Neural cell (in vitro differentiated cells): ENCODE measurements at regions not wholly inside any gene's neighbourhood (a gene's known extent, or its start where the extent isn't known, plus 50 kb on each side); places are given as distances from the start of the nearest gene placed in this dataset.
"Not testable (repeated sequence)": the region's sequence is repeated elsewhere in the genome, so short reads cannot be mapped to it uniquely, and the experiment has no call there.

ENCODE experiments used
- H2AFZ ChIP-seq: fragments of 200-600, 300-800 bp; sonication (generic), shearing (Covaris generic); 2 replicates; pipeline ENCODE4 v1.6.0; 2014; ENCODE audit warnings: low read depth, mild to moderate bottlenecking, antibody characterized with exemption, low read length, moderate library complexity
- H3F3A ChIP-seq: fragments of 200-600 bp; shearing (Covaris generic); 2 replicates; pipeline ENCODE4 v1.6.1; 2016; ENCODE audit warnings: mild to moderate bottlenecking, moderate library complexity, mixed read lengths, antibody characterized with exemption, low read length; ENCODE audit not compliant: insufficient read depth, poor library complexity, severe bottlenecking
- H3K27ac ChIP-seq: fragments of 200-600, 300-800 bp; sonication (generic), shearing (Covaris generic); 2 replicates; pipeline ENCODE4 v1.5.1; 2014; ENCODE audit warnings: mild to moderate bottlenecking, low read length, moderate library complexity
- H3K27me3 ChIP-seq: fragments of 300-800, 200-600 bp; sonication (generic), shearing (Covaris generic); 2 replicates; pipeline ENCODE4 v1.6.0; 2014; ENCODE audit warnings: mild to moderate bottlenecking, low read depth, low read length, moderate library complexity; ENCODE audit not compliant: insufficient read depth
- H3K36me3 ChIP-seq: fragments of 300-800, 200-600 bp; sonication (generic), shearing (Covaris generic); 2 replicates; pipeline ENCODE4 v1.5.1; 2014; ENCODE audit warnings: mild to moderate bottlenecking, antibody characterized with exemption, low read length, moderate library complexity; ENCODE audit not compliant: insufficient read depth
- H3K4me2 ChIP-seq: fragments of 300-800, 200-600 bp; sonication (generic), shearing (Covaris generic); 2 replicates; pipeline ENCODE4 v1.6.0; 2014; ENCODE audit warnings: mild to moderate bottlenecking, low read length
- H3K4me3 ChIP-seq: fragments of 300-800, 200-600 bp; sonication (generic), shearing (Covaris generic); 2 replicates; pipeline ENCODE4 v1.5.1; 2014; ENCODE audit warnings: mild to moderate bottlenecking, low read length, moderate library complexity
- H3K79me2 ChIP-seq: fragments of 200-600 bp; shearing (Covaris generic); replicated peaks from 2 replicates; pipeline ENCODE4 v1.6.0; 2014; ENCODE audit warnings: mild to moderate bottlenecking, low read length, moderate library complexity; ENCODE audit not compliant: insufficient read depth
- H3K9ac ChIP-seq: fragments of 300-800, 200-600 bp; sonication (generic), shearing (Covaris generic); 2 replicates; pipeline ENCODE4 v1.6.1; 2016; ENCODE audit warnings: mild to moderate bottlenecking, low read length, mixed read lengths
- H3K9me2 ChIP-seq: fragments of 200-600 bp; shearing (Covaris generic); 2 replicates; pipeline ENCODE4 v1.6.1; 2016; ENCODE audit warnings: mild to moderate bottlenecking, low read length, mixed read lengths; ENCODE audit not compliant: insufficient read depth
- H3K9me3 ChIP-seq: fragments of 200-600, 300-800 bp; sonication (generic), shearing (Covaris generic); 2 replicates; pipeline ENCODE4 v1.6.1; 2016; ENCODE audit warnings: mild to moderate bottlenecking, mixed run types, low read length, moderate library complexity, mixed read lengths
- H4K20me1 ChIP-seq: fragments of 200-600 bp; shearing (Covaris generic); 2 replicates; pipeline ENCODE4 v1.6.1; 2016; ENCODE audit warnings: mild to moderate bottlenecking, mixed run types; ENCODE audit not compliant: insufficient read depth
- CTCF ChIP-seq: fragments of 450-650 bp; IDR thresholded peaks from 2 replicates; pipeline ENCODE4 v1.5.1; 2014; ENCODE audit warnings: antibody characterized with exemption, mild to moderate bottlenecking, moderate library complexity; ENCODE audit not compliant: poor library complexity, severe bottlenecking
- EP300 ChIP-seq: fragments of 450-650 bp; conservative IDR thresholded peaks from 2 replicates; pipeline ENCODE4 v1.6.1; 2014; ENCODE audit warnings: antibody characterized with exemption, mild to moderate bottlenecking, moderate library complexity; ENCODE audit not compliant: poor library complexity, severe bottlenecking
- EZH2 ChIP-seq: fragments of 200-600, 300-800 bp; shearing (Covaris generic), sonication (generic); IDR thresholded peaks from 2 replicates; pipeline ENCODE4 v1.6.1; 2014; ENCODE audit warnings: antibody characterized with exemption, low read length, borderline replicate concordance, mild to moderate bottlenecking; ENCODE audit not compliant: insufficient read depth, poor library complexity, severe bottlenecking
- MXI1 ChIP-seq: fragments of 450-650 bp; conservative IDR thresholded peaks from 2 replicates; pipeline ENCODE4 v1.6.1; 2014; ENCODE audit warnings: antibody characterized with exemption, mild to moderate bottlenecking; ENCODE audit not compliant: poor library complexity, severe bottlenecking
- POLR2AphosphoS5 ChIP-seq: IDR thresholded peaks from 2 replicates; pipeline ENCODE4 v1.6.1; 2012
- RAD21 ChIP-seq: fragments of 450-650 bp; conservative IDR thresholded peaks from 2 replicates; pipeline ENCODE4 v1.6.1; 2014; ENCODE audit warnings: antibody characterized with exemption, mild to moderate bottlenecking, moderate library complexity
- SMC3 ChIP-seq: fragments of 450-650 bp; conservative IDR thresholded peaks from 2 replicates; pipeline ENCODE4 v1.6.1; 2014; ENCODE audit warnings: antibody characterized with exemption, mild to moderate bottlenecking, moderate library complexity; ENCODE audit not compliant: poor library complexity
- TAF1 ChIP-seq: IDR thresholded peaks from 2 replicates; pipeline ENCODE4 v1.6.1; 2012; ENCODE audit warnings: low read depth
- TF ChIP-seq, protein P1 (sequence below): IDR thresholded peaks from 2 replicates; pipeline ENCODE4 v1.6.1; 2012; ENCODE audit warnings: borderline replicate concordance

- TF ChIP-seq, protein P1, sequence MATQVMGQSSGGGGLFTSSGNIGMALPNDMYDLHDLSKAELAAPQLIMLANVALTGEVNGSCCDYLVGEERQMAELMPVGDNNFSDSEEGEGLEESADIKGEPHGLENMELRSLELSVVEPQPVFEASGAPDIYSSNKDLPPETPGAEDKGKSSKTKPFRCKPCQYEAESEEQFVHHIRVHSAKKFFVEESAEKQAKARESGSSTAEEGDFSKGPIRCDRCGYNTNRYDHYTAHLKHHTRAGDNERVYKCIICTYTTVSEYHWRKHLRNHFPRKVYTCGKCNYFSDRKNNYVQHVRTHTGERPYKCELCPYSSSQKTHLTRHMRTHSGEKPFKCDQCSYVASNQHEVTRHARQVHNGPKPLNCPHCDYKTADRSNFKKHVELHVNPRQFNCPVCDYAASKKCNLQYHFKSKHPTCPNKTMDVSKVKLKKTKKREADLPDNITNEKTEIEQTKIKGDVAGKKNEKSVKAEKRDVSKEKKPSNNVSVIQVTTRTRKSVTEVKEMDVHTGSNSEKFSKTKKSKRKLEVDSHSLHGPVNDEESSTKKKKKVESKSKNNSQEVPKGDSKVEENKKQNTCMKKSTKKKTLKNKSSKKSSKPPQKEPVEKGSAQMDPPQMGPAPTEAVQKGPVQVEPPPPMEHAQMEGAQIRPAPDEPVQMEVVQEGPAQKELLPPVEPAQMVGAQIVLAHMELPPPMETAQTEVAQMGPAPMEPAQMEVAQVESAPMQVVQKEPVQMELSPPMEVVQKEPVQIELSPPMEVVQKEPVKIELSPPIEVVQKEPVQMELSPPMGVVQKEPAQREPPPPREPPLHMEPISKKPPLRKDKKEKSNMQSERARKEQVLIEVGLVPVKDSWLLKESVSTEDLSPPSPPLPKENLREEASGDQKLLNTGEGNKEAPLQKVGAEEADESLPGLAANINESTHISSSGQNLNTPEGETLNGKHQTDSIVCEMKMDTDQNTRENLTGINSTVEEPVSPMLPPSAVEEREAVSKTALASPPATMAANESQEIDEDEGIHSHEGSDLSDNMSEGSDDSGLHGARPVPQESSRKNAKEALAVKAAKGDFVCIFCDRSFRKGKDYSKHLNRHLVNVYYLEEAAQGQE = no peak
- TF ChIP-seq CTCF (no peak), EP300 (no peak), MXI1 (no peak), RAD21 (no peak), TAF1 (no peak), EZH2 (no peak), SMC3 (no peak), POLR2AphosphoS5 (no peak)
- H3K27me3 ChIP-seq = no peaks in the 10 kb centered on the region
- H3K4me3 ChIP-seq = no peak overlapping the region
- H4K20me1 ChIP-seq = no peaks in the 10 kb centered on the region
- H3K4me2 ChIP-seq = no peak overlapping the region
- no peak overlapping the region for H2AFZ ChIP-seq
- H3K9me2 ChIP-seq = no peaks in the 10 kb centered on the region
- H3K79me2 ChIP-seq = no peaks in the 10 kb centered on the region
- no peak overlapping the region for H3K9ac ChIP-seq
- no peaks in the 10 kb centered on the region for H3K36me3 ChIP-seq
- no peak overlapping the region for H3K27ac ChIP-seq
- H3K9me3 ChIP-seq = peaks cover 10% of the 10 kb centered on the region
- H3F3A ChIP-seq = no peaks in the 10 kb centered on the region
Measured at GRCh38 chrX:1060562-1060960, 151.9 kb downstream of the CRLF2 start.

DNA sequence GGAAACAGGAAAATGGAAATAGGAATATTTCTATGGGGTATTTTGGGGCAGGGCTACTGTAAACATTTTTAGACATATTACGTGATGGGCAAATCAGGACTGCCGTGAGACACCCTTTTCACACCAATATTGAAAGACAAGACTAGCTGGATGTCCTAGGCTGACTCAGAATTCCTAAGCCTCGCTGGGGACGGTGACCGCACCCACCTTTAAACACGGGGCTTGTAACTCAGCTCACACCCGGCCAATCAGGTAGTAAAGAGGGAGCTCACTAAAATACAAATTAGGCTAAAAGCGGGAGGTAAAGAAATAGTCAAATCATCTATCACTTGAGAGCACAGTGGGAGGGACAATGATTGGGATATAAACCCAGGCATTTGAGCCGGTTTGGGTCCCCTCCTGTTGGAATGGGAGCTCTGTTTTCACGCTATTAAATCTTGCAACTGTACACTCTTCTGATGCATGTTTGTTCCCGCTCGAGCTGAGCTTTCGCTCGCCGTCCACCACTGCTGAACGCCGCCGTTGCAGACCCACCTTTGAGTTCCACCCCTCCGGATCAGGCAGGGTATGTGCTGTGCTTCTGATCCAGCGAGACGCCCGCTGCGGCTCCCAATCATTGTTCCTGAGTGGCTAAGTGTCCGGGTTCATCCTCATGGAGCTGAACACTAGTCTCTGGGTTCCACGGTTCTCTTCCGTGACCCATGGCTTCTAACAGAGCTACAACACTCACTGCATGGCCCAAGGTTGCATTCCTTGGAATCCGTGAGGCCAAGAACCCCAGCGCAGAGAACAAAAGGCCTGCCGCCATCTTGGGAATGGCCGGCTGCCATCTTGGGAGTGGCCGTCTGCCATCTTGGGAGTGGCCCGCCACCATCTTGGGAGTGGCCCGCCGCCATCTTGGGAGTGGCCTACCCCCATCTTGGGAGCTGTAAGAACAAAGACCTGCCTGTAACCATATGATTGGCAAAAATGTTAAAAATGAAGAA, 152.6 kb downstream of the CRLF2 start:
- Histone ChIP-seq H3F3A (no peaks in the 10 kb centered on the region), H3K27me3 (no peaks in the 10 kb centered on the region), H3K4me2 (no peak overlapping the region), H3K27ac (no peak overlapping the region), H3K9me2 (no peaks in the 10 kb centered on the region), H3K9ac (no peak overlapping the region), H3K36me3 (no peaks in the 10 kb centered on the region), H3K79me2 (no peaks in the 10 kb centered on the region), H2AFZ (no peak overlapping the region), H3K9me3 (peaks cover 10% of the 10 kb centered on the region), H3K4me3 (no peak overlapping the region), H4K20me1 (no peaks in the 10 kb centered on the region)
- no peak for TF ChIP-seq MXI1
- TF ChIP-seq POLR2AphosphoS5 = no peak
- TF ChIP-seq SMC3 = no peak
- no peak for TF ChIP-seq TAF1
- TF ChIP-seq EP300 = no peak
- TF ChIP-seq, protein P1 = no peak
- no peak for TF ChIP-seq EZH2
- no peak for TF ChIP-seq CTCF
- TF ChIP-seq RAD21 = no peak

DNA sequence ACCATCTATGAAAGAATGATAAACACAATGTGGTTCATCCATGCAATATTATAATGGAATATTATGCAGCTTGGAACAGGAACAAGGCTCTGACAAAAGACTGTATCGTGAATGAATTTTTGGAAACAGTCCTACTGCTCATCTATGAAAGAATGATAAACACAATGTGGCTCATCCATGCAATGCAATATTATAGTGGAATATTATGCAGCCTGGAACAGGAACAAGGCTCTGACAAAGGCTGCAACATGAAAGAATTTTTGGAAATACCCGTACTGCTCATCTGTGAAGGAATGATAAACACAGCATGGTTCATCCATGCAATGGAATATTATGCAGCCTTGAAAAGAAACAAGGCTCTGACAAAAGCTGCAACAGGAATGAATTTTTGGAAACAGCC, 158.8 kb downstream of the CRLF2 start:
- not testable (repeated sequence) for H3K9ac ChIP-seq, H3K4me3 ChIP-seq, H3K79me2 ChIP-seq, H3K27me3 ChIP-seq, H3K4me2 ChIP-seq, H2AFZ ChIP-seq, H3K9me2 ChIP-seq, H3K27ac ChIP-seq, H3K36me3 ChIP-seq, H3K9me3 ChIP-seq, H3F3A ChIP-seq, H4K20me1 ChIP-seq
